Adrenal gland (tissue), 9 donors: ENCODE measurements at regions not wholly inside any gene's neighbourhood (a gene's known extent, or its start where the extent isn't known, plus 50 kb on each side); places are given as distances from the start of the nearest gene placed in this dataset.

ENCODE experiments used
- DNase-seq, 7 donors: peaks; one replicate each; pipeline ENCODE4 v3.0.0-alpha.2; 2019 to 2020
- H3K27ac ChIP-seq, 5 donors: fragments of 200-600 bp; sonication (generic) in 4 of 5; 1 replicate in 3 of 5; 2 replicates in 2 of 5; pipeline versions ENCODE4 v1.5.1 to v1.8.0; 2016 to 2020; ENCODE audit warnings: mild to moderate bottlenecking in 1 of 5
- H3K27me3 ChIP-seq: fragments of 200-600 bp; 2 replicates; pipeline ENCODE4 v1.8.0; 2021
- H3K36me3 ChIP-seq, 2 donors: fragments of 200-600 bp; replicated peaks in 1 of 2; 1 replicate in 1 of 2; 2 replicates in 1 of 2; pipeline versions ENCODE4 v1.5.1 to v1.8.0; 2018 to 2022
- H3K4me1 ChIP-seq, 2 donors: fragments of 200-600 bp; replicated peaks in 1 of 2; 1 replicate in 1 of 2; 2 replicates in 1 of 2; pipeline versions ENCODE4 v1.5.1 to v1.8.0; 2018 to 2021
- H3K4me3 ChIP-seq, 4 donors: fragments of 200-600 bp; sonication (generic) in 3 of 4; one replicate each; pipeline ENCODE4 v1.5.1; 2016 to 2018
- H3K9me3 ChIP-seq, 3 donors: fragments of 200-600 bp; sonication (generic) in 1 of 3; replicated peaks in 1 of 3; 1 replicate in 2 of 3; 2 replicates in 1 of 3; pipeline versions ENCODE4 v1.5.1 to v1.8.0; 2016 to 2021
- CTCF ChIP-seq, 6 experiments: fragments of 450-650 bp in 4 of 6; fragments of 200-600 bp in 2 of 6; sonication (generic) in 1 of 6; IDR thresholded peaks; 1 replicate in 5 of 6; 2 replicates in 1 of 6; pipeline versions ENCODE4 v1.5.1 to v1.8.0; 2016 to 2021; ENCODE audit warnings: antibody characterized with exemption in 6 of 6, mild to moderate bottlenecking in 2 of 6, moderate library complexity in 1 of 6
- POLR2A ChIP-seq, 2 donors: fragments of 450-650 bp; IDR thresholded peaks; one replicate each; pipeline ENCODE4 v1.6.1; 2017; ENCODE audit warnings: antibody characterized with exemption in 2 of 2, mild to moderate bottlenecking in 2 of 2, moderate library complexity in 1 of 2
- WGBS, 4 donors: extraction: QIAGEN DNeasy Blood & Tissue Kit in 2 of 4; methylation state at CpG; one replicate each; pipeline versions ENCODE4 v1.1.5 to v1.1.7; 2013 to 2017; 5-methylcytosine and 5-hydroxymethylcytosine counted together
- intact Hi-C, 2 donors: fragments of 100-400 bp; cut with DNase I; formaldehyde crosslinking; loops; one replicate each; pipeline versions ENCODE4 v1.14.1 to v1.15.0; 2022 to 2023
- donor health status: healthy with polysubstance abuse.
- donor health status: Bipolar disorder and iron deficiency.
- donor health status: DM: yes; HTN: yes; CAD: no.
- donor health status: DM: no; HTN: no; CAD: no.
- donor health status: DM: no; HTN: no; CAD: no.

- Histone ChIP-seq H3K4me3 (no peak overlapping the region), H3K4me1 (no peaks in the 10 kb centered on the region), H3K27ac (no peak overlapping the region), H3K9me3 (no peaks in the 10 kb centered on the region), H3K27me3 (no peaks in the 10 kb centered on the region), H3K36me3 (no peaks in the 10 kb centered on the region)
- no peak for DNase-seq
- TF ChIP-seq POLR2A (IDR thresholded peaks at IDR 0.05): no peak
- no peak for TF ChIP-seq CTCF (IDR thresholded peaks at IDR 0.05)
- WGBS, 4 donors: 64 to 80% (median 70%) methylated on average over 4 of the region's 4 CpGs
- intact Hi-C loops: no loop called here
Observed at GRCh38 chr4:62923783-62924182, 1485.5 kb downstream of the TECRL start.

GRCh38 chr4:62917649-62918048, 1491.6 kb downstream of the TECRL start:
- no peaks in the 10 kb centered on the region for H3K27me3 ChIP-seq
- H3K4me3 ChIP-seq: no peak overlapping the region
- TF ChIP-seq CTCF (IDR thresholded peaks at IDR 0.05) (no peak), POLR2A (IDR thresholded peaks at IDR 0.05) (no peak)
- H3K4me1 ChIP-seq: no peaks in the 10 kb centered on the region
- no peaks in the 10 kb centered on the region for H3K36me3 ChIP-seq
- H3K9me3 ChIP-seq: no peaks in the 10 kb centered on the region
- intact Hi-C loops: no loop called here
- 43 to 64% (median 58%) methylated on average over 2 of the region's 2 CpGs for WGBS, 4 donors
- no peak overlapping the region for H3K27ac ChIP-seq
- no peak for DNase-seq

- Histone ChIP-seq H3K27me3 (no peaks in the 10 kb centered on the region), H3K4me1 (no peaks in the 10 kb centered on the region), H3K27ac (no peak overlapping the region), H3K36me3 (no peaks in the 10 kb centered on the region), H3K4me3 (no peak overlapping the region), H3K9me3 (no peaks in the 10 kb centered on the region)
- DNase-seq: no peak
- intact Hi-C loops: no loop called here
- 70 to 86% (median 80%) methylated on average over 4 of the region's 4 CpGs for WGBS, 4 donors
- TF ChIP-seq CTCF (IDR thresholded peaks at IDR 0.05) (no peak), POLR2A (IDR thresholded peaks at IDR 0.05) (no peak)
Observed at GRCh38 chr4:62914758-62915157, 1494.5 kb downstream of the TECRL start.

- intact Hi-C loops: no loop called here
- H3K27me3 ChIP-seq: no peaks in the 10 kb centered on the region
- 85 to 92% (median 88%) methylated on average over 1 of the region's 1 CpG for WGBS, 4 donors
- no peak overlapping the region for H3K4me3 ChIP-seq
- H3K9me3 ChIP-seq: no peaks in the 10 kb centered on the region
- TF ChIP-seq POLR2A (IDR thresholded peaks at IDR 0.05): no peak
- no peak for TF ChIP-seq CTCF (IDR thresholded peaks at IDR 0.05)
- no peaks in the 10 kb centered on the region for H3K4me1 ChIP-seq
- no peaks in the 10 kb centered on the region for H3K36me3 ChIP-seq
- DNase-seq: no peak
- no peak overlapping the region for H3K27ac ChIP-seq
Observed at GRCh38 chr4:62913065-62913464, 1496.2 kb downstream of the TECRL start.
